Colonic mucosa (tissue), 4 donors: ENCODE measurements at regions not wholly inside any gene's neighbourhood (a gene's known extent, or its start where the extent isn't known, plus 50 kb on each side); places are given as distances from the start of the nearest gene placed in this dataset.

Experiments
- DNase-seq: peaks from one replicate; pipeline ENCODE4 v3.0.0-alpha.2; 2020
- H3K27ac ChIP-seq: fragments of 200-600 bp; one replicate; pipeline ENCODE4 v1.8.0; 2021
- H3K27me3 ChIP-seq: fragments of 200-600 bp; one replicate; pipeline ENCODE4 v1.8.0; 2021
- H3K36me3 ChIP-seq: fragments of 200-600 bp; one replicate; pipeline ENCODE4 v1.8.0; 2021
- H3K4me1 ChIP-seq: fragments of 200-600 bp; one replicate; pipeline ENCODE4 v1.8.0; 2021; ENCODE audit warnings: mild to moderate bottlenecking
- H3K4me3 ChIP-seq: fragments of 200-600 bp; one replicate; pipeline ENCODE4 v1.8.0; 2021
- H3K9ac ChIP-seq, 2 donors: one replicate each; pipeline ENCODE4 v1.7.0; 2013; ENCODE audit warnings: control low read depth in 2 of 2, low read depth in 2 of 2, low read length in 2 of 2
- H3K9me3 ChIP-seq: fragments of 200-600 bp; one replicate; pipeline ENCODE4 v1.8.0; 2021
- CTCF ChIP-seq: fragments of 200-600 bp; IDR thresholded peaks from one replicate; pipeline ENCODE4 v1.8.0; 2022; ENCODE audit warnings: antibody characterized with exemption, mild to moderate bottlenecking
- intact Hi-C: fragments of 100-400 bp; cut with DNase I; formaldehyde crosslinking; loops from one replicate; pipeline ENCODE4 v1.14.1; 2022
- donor health status: healthy.
- donor health status: DM: no; HTN: no; CAD: no.
- donor health status: DM: no; HTN: no; CAD: no.

- no peak for TF ChIP-seq CTCF
- no peak overlapping the region for H3K4me3 ChIP-seq
- no peak overlapping the region for H3K9ac ChIP-seq
- no peaks in the 10 kb centered on the region for H3K27me3 ChIP-seq
- no peak for DNase-seq
- no peaks in the 10 kb centered on the region for H3K4me1 ChIP-seq
- no peak overlapping the region for H3K27ac ChIP-seq
- H3K9me3 ChIP-seq, result no peaks in the 10 kb centered on the region
- intact Hi-C loops, result no loop called here
- no peaks in the 10 kb centered on the region for H3K36me3 ChIP-seq
These were observed 300.5 kb upstream of the ALCAM start for GRCh38 chr3:105065895-105066839.

- H3K36me3 ChIP-seq, result no peaks in the 10 kb centered on the region
- H3K4me3 ChIP-seq, result no peak overlapping the region
- no peak for TF ChIP-seq CTCF
- no peaks in the 10 kb centered on the region for H3K27me3 ChIP-seq
- H3K9ac ChIP-seq, result no peak overlapping the region
- no peaks in the 10 kb centered on the region for H3K9me3 ChIP-seq
- H3K4me1 ChIP-seq, result no peaks in the 10 kb centered on the region
- intact Hi-C loops, result no loop called here
- no peak for DNase-seq
- no peak overlapping the region for H3K27ac ChIP-seq
These were observed 299.3 kb upstream of the ALCAM start for GRCh38 chr3:105067361-105067760.

GRCh38 chr3:105077060-105077822 lies 289.5 kb upstream of the ALCAM start:
- Histone ChIP-seq H3K9ac (no peak overlapping the region), H3K27ac (no peak overlapping the region), H3K4me1 (no peaks in the 10 kb centered on the region), H3K27me3 (no peaks in the 10 kb centered on the region), H3K9me3 (no peaks in the 10 kb centered on the region), H3K36me3 (no peaks in the 10 kb centered on the region), H3K4me3 (no peak overlapping the region)
- no peak for DNase-seq
- intact Hi-C loops, result no loop called here
- TF ChIP-seq CTCF, result no peak

GRCh38 chr3:105083945-105084344 lies 282.8 kb upstream of the ALCAM start:
- H3K36me3 ChIP-seq, result no peaks in the 10 kb centered on the region
- H3K4me3 ChIP-seq, result no peak overlapping the region
- no peak overlapping the region for H3K9ac ChIP-seq
- intact Hi-C loops, result no loop called here
- H3K4me1 ChIP-seq, result no peaks in the 10 kb centered on the region
- no peaks in the 10 kb centered on the region for H3K9me3 ChIP-seq
- TF ChIP-seq CTCF, result no peak
- no peak overlapping the region for H3K27ac ChIP-seq
- H3K27me3 ChIP-seq, result no peaks in the 10 kb centered on the region
- no peak for DNase-seq

GRCh38 chr3:105085506-105085905 lies 281.2 kb upstream of the ALCAM start:
- Histone ChIP-seq H3K4me1 (no peaks in the 10 kb centered on the region), H3K27ac (no peak overlapping the region), H3K36me3 (no peaks in the 10 kb centered on the region), H3K9me3 (no peaks in the 10 kb centered on the region), H3K27me3 (no peaks in the 10 kb centered on the region), H3K4me3 (no peak overlapping the region), H3K9ac (no peak overlapping the region)
- no peak for DNase-seq
- intact Hi-C loops, result no loop called here
- no peak for TF ChIP-seq CTCF
